ENCODE measurements at regions not wholly inside any gene's neighbourhood (a gene's known extent, or its start where the extent isn't known, plus 50 kb on each side); places are given as distances from the start of the nearest gene placed in this dataset.

- no peak for DNase-seq (ENCODE audit: low spot score)
Observed at GRCh38 chr6:17047889-17048288, 54.0 kb upstream of the STMND1 start.

- no peak for DNase-seq (ENCODE audit: low spot score)
Observed at GRCh38 chr6:17045581-17046322, 56.1 kb upstream of the STMND1 start.

GRCh38 chr6:17043148-17043522 is 58.7 kb upstream of the STMND1 start:
- no peak for DNase-seq (ENCODE audit: low spot score)

DNA sequence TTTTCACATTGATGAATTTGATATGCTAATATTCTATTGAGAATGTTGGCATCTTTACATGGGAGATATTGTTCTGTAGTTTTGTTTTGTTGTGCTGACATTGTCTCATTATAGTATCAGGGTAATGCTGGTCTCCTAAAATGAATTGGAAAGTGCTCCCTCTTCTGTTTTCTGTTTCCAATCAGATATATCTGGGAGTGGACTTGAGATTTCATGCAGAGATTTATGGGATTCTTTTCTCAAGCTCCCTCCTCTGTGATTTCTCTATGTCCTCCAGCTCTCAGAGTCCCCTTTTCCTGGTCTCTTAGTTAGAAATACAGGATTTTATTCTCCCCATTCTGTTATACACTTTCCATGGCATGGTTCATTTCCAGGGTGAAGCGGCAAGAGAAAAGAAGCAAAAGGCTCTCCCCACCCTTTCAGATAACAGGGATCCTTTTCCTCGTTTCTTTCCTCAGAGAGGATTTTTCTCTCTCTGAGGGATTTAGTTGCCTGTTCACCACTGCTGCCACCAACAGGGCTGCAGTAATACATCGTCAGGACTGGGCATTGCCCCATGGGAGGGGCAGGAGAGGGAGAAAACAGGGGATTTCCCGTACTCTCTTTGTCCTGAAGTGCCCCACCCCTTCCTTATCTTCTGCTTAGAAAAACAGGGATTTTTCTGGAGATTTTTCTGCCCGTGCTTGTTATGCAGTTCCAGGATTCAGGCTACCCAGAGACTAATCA is 59.3 kb upstream of the STMND1 start:
- DNase-seq (ENCODE audit: low spot score) = no peak

GRCh38 chr6:17039266-17039665 is 62.6 kb upstream of the STMND1 start:
- DNase-seq (ENCODE audit: low spot score) = no peak

- no peak for DNase-seq (ENCODE audit: low spot score)
Observed at GRCh38 chr6:17038316-17038715, 63.5 kb upstream of the STMND1 start.

- DNase-seq (ENCODE audit: low spot score) = no peak
Observed at GRCh38 chr6:17036065-17036393, 65.8 kb upstream of the STMND1 start.

DNA sequence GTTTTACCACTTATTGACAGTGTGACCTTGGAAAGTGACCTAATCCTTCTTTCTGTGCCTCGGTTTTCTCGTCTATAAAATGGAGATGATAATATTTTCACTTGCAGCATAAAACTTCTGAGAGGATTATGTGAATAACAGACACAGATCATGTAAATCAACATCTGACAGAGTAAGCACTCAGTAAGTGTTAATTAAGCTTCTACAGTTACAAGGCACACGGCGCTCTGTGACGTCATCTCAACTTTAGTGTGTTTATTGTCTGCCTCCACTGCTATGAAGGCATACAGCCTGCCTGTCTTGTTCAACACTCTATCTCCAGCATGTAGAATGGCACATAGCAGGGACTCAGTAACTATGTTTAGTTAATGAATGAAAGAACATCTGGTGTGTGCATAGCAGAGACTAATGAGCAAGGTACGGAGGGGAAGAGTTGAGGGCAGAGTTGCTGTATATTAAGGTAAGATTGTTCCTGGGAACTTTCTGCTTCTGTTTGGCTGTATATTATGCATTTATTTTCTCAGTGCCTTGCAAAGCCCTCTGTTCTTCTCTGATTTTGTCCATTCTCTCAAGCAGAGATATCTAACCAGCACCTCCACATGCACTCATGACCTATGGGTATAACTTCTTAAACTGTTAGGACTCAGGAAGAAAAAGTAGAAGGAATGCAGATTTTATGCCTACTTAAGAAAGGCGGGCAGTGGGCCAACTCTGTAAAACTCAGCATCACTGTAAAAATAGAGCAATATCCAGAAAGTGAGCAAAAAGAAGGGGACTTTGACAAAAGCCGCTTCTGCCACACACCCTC is 66.4 kb upstream of the STMND1 start:
- DNase-seq (ENCODE audit: low spot score) = no peak

DNA sequence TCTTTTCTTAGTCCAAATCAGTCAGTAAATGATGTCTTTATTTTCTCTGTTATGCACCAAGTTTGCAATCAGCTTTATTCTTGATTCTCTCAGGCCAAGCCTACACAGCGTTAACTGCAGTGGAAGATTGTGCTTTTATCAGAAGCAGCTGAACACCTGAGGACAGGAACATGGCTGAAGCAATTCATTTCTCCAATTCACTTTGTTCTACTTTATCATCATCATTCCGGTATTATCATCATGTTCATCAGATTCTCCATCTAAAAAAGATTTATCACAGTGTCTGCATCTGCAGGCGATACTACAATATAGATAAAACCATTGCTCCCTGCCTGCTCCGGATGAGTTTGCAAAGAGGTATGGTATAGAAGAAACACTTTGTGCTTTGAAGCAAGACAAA is 68.1 kb upstream of the STMND1 start:
- DNase-seq (ENCODE audit: low spot score) = no peak

DNA sequence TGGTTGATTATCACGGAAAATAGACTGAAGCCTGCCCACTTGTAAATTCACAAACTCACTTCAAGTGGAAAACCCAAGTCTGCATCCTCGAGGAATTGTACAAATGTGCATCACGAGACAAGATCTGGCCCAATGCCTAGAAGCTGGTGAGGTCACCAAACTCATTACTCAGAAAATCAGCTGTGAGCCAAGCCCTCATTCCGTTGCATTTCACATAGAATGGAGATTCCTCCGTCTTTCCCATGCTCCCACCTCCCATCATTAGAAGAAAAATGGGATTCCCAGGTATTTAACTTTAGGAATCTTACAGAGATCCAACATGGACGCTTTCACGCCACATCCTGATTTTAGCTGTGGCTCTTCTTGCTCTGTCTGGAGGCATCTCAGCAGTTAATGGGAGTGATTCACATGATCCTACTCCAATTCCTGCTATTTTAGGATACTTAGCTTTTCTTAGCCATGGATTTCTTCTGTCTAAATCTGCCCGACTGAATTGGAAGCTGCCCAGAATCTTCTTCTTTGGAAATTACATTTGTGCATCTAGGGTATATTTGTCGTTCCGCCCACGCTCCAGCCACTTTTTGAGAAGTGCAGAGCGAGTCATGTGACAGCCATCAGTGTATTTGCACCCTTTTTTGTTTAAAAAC is 68.7 kb upstream of the STMND1 start:
- peak; percentile 80 for DNase-seq (ENCODE audit: low spot score)

GRCh38 chr6:17032590-17032987 is 69.3 kb upstream of the STMND1 start:
- no peak for DNase-seq (ENCODE audit: low spot score)

GRCh38 chr6:17031961-17032360 is 69.9 kb upstream of the STMND1 start:
- DNase-seq (ENCODE audit: low spot score) = no peak

DNA sequence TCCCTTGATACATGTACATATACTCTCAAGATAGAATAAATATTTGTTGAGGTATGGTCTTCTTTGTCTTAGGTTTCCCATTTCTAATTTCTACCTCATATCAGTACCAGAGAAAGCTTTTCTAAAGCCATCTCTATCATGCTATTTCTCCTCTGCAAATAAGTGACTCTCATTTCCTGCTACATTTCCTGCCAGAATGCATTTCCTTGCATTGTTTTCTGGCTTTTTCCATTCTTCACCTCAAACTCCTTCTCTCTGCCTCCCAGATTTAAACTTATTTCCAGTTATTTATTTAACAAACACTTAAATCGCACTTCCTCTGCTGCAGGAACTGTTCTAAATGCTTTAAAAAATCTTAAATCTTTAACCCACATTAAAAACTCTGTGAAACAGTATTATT is 74.4 kb upstream of the STMND1 start:
- no peak for DNase-seq (ENCODE audit: low spot score)

DNA sequence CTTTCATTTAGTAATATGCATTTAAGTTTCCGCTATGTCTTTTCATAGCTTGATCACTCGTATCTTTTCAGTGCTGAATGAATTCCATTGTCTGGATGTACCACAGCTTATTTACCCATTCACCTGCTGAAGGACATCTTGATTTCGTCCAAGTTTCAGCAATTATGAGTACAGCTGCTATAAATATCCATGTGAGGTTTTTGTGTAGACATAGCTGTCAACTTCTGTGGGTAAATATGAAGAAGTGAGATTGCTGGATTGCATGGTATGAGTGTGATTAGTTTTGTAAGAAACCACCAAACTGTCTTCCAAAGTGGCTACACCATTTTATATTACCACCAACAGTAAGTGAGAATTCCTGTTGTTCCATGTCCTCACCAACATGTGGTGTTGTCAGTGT is 79.2 kb upstream of the STMND1 start:
- no peak for DNase-seq (ENCODE audit: low spot score)

- no peak for DNase-seq (ENCODE audit: low spot score)
Observed at GRCh38 chr6:17021539-17021889, 80.3 kb upstream of the STMND1 start.

DNA sequence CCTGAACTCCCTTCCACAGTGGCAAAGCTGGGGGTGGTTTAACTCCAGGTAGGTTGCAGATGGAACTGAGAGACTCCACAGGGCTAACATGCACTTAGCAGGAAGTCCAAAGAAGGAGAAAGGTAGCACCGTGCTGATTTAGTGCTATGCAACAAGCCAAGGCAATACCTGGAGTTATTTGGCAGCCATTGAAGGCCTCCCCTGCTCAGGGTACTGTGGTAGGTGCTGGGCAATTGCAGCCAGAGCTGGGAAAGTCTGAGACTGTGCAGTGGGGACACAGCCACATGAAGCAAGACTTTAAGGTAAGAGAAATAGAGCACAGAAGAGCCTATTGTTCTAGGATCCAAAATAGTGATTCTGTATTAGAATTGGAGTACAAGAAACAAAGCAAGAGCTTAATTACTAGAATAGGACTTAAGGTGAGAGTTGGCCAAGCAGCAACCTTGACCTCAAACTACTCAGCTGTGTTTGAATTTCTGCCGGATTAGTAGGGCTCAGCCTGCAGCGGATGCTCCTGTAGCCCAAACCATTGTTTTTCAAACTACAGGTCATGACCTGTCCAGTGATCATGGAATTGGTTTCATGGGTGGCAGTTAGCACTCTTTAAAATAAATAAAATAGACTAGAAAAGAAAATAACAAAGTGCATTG is 80.8 kb upstream of the STMND1 start:
- no peak for DNase-seq (ENCODE audit: low spot score)

DNA sequence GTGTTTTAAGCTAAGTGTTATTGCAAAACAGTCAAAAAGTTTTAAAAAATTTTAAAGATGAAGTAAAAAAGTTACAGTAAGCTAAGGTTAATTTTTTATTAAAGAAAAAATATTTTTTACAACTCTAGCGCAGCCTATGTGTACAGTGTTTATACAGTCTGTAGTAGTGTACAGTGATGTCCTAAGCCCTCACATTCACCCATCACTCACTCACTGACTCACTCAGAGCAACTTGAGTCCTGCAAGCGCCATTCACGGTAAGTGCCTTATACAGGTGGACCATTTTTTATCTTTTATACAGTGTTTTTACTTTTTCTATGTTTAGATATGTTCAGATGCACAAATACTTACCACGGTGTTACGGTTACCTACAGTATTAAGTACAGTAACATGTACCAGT is 83.4 kb upstream of the STMND1 start:
- no peak for DNase-seq (ENCODE audit: low spot score)

- DNase-seq (ENCODE audit: low spot score) = no peak
Observed at GRCh38 chr6:17017416-17017815, 84.4 kb upstream of the STMND1 start.

DNA sequence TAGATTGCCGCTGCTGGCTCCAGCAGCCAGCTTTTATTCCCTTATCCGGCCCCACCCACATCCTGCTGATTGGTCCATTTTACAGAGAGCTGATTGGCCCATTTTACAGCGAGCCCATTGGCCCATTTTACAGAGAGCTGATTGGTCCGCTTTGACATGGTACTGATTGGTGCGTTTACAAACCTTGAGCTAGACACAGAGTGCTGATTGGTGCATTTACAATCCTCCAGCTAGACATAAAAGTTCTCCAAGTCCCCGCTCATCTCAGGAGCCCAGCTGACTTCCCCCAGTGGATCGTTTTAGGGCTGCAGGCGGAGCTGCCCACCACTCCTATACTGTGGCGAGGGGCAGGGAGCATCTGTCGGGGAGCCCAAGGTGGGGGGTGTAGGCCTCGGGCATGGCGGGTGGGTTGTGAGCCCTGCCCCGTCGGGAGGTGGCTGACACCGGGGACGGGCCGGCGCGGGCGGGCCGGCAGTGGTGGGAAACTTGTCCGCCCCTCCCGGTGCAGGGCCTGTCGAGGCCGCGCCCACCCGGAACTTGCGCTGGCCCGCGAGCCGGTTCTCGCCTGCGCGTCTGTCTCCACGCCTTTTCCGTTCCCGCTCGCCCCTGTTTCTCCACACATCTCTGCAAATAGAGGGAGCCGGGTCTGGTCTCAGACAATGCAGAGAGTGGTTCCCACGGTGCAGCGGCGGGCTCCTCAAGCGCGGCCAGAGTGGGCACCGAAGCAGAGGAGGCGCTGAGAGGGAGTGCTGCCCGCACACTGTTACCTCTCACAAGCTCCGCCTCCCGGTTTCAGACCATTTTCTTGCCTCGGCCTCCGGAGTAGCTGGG is 86.1 kb upstream of the STMND1 start:
- peak; percentile 81 for DNase-seq (ENCODE audit: low spot score)

DNA sequence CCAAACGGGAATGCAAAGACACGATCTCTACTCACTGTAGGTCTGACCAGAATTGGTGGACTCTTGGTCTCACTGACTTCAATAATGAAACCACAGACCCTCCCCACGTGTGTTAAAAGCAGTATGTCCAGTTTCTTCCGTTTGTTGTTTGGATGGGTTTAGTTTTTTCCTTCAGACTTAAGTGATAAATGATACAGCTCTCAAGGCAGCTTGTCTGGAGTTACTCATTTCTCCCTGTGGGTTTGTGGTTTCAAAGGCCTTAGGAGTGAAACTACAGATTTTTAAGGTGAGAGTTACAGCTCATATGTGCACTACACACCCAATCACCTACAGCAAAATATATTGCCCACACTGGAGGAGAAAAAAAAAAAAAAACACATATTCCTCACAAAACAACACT is 86.7 kb upstream of the STMND1 start:
- DNase-seq (ENCODE audit: low spot score) = no peak

- no peak for DNase-seq (ENCODE audit: low spot score)
Observed at GRCh38 chr6:17013701-17014100, 88.1 kb upstream of the STMND1 start.

Measured in left forelimb (tissue), 1 donor.